Fibroblast of skin of scalp (primary cell): ENCODE measurements at regions not wholly inside any gene's neighbourhood (a gene's known extent, or its start where the extent isn't known, plus 50 kb on each side); places are given as distances from the start of the nearest gene placed in this dataset.
A peak's percentile ranks its signal among the peaks of the same experiment; 100 is the strongest.

Experiments
- DNase-seq: peaks from one replicate; pipeline ENCODE4 v3.0.0-alpha.2; 2013

DNA sequence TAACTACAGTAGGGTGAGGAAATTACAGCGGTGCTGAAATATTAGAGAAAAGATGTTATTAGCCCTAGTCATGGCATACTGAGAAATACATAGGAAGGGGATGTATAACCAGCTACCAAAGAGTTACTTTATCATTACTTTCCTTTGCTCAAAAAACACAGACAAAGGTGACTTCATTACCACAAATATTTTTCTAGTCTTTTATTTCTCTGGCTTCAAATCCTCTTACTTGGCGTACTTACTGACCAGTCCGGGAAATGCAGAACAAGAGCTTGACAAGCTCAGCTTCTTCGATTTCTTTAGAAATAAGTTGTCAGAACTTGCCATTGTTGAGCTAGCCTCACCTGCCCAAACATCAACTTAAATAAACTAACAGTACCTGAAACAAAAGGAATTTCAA, 142.1 kb upstream of the TMCO5A start:
- peak; percentile 6 for DNase-seq

DNA sequence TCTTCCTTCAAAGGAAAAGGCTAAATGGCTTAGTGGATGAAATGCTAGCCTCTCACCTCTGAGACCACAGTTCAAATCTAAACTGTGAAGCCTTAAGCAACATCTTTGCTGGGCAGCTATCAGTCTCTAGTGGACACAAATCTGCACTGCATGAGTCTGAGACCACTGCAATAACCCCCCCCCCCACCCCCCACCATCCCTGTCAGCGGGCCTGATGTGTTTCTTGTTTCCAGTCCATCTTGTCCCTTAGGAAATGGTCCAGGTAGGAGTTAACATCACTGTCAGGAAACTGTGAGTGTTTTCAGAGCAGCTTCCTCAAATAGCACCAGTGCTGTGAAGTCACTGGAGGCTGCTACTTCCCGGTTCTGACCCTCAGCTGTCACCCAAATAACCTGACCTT, 140.6 kb upstream of the TMCO5A start:
- peak; percentile 19 for DNase-seq

DNA sequence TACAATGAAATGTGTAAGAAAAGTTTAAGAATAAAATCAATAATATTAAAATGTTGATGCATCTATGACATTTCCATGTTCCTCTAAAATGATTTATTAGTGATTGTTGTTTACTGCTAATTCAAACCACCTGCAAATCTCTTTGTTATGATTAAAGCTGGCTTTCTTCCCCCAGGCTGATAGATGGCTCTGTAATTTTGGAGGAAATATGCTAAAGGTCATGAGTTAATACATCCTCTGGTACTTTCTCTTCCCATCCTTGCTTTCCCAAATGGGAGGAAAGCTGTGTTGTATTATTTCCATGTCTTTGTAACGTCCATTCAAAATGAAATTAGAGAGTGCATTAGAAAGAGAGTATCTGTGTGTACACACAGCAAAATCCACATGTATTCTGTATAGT, 139.5 kb upstream of the TMCO5A start:
- no peak for DNase-seq

DNA sequence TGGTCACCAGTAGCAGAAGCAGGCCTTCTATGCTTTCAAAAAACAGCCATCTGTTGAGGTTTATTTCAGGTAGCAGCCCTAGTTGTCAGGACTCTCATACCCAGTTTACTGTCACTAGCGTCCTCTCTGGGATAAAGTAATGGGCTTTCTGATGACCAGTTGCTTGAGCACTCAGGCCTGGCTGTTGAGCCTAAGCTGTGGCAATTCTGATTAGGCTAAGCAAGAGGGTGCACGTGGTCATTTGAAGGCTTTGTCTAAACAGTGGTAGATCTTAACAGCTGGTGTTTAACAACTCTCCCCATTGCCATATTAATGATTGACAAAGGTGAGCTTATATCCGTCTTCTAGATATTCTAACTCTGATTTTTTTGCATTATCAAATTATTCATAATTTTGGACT, 132.9 kb upstream of the TMCO5A start:
- DNase-seq: no peak

DNA sequence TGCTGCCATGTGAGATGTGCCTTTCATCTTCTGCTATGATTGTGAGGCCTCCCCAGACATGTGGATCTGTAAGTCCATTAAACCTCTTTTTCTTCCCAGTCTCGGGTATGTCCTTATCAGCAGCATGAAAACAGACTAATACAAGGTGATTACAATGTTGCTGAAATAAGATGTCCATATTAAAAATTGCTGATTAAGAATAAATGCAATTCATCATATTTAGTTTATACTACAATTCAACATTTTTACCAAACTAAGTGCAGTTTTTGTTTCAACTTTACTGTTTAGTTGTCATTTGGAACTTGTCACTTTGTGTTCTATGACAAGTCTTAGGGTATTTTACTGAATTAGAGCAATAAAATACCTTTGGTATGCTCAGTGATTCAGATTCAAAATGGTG, 127.6 kb upstream of the TMCO5A start:
- DNase-seq: no peak

DNA sequence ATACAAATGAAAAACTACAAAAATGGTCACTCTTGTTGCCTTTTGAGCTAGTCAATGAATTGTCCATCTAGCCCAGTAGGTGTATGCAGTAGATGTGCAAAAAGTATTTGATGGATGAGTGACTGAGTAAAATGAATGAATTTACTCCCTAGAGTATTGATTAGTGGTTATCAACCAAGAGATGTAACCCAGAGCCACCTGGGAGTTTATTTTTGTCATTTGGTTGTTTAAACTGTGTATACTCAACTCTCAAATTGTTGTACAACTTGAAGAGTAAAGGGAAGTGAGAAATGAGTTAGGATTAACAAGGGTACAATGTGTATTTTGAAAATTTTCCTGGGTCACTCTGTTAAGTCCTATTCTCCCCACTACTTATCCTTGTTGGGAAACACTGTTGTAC, 124.1 kb upstream of the TMCO5A start:
- no peak for DNase-seq

DNA sequence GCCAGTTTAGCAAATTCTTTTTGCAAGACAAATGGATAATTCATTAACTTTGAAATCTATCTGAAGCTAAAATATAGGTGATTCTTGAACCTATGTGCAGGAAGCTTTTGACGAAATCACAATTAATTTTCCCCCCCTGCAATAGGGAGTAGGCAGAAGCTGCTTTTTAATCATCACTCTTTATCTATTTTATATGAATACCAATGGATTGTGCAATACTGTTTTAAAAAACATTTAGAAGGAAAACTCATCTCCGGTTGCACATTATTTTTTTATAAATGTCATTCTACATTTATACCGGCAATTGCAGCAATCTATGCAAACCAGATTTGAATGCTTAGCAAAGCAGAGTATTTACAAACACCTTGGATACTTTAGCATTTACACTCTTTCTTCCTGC, 121.1 kb upstream of the TMCO5A start:
- DNase-seq: no peak

DNA sequence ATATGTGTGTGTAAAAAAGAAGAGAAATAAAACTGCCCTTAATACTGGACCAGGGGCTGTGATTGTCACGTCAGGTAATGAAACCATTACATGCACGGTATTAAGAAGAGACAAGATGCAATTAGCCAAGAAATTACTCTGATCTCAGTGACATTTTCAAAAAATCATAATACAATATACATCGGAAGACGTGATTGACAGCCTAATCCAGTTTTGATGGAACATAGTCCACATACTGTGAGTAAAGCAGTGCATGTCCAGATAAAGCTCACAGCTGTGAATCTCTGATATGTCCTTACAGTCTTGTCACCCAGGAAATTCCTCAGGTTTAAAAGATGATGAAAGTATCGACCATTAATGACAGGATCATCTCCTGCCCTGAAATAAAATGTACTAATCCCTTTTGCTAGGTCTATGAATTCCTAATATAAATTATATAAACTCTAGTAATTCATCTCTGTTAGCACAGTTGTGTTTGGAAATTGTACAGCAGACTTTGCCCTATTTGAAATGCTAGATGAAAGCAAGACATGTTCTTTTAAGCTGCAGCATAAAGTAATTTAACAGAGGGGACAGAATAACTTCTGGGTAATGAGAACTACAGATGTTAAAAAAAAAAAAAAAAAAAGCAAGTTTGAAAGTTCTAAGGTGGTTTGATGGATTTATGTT, 119.5 kb upstream of the TMCO5A start:
- DNase-seq: no peak

DNA sequence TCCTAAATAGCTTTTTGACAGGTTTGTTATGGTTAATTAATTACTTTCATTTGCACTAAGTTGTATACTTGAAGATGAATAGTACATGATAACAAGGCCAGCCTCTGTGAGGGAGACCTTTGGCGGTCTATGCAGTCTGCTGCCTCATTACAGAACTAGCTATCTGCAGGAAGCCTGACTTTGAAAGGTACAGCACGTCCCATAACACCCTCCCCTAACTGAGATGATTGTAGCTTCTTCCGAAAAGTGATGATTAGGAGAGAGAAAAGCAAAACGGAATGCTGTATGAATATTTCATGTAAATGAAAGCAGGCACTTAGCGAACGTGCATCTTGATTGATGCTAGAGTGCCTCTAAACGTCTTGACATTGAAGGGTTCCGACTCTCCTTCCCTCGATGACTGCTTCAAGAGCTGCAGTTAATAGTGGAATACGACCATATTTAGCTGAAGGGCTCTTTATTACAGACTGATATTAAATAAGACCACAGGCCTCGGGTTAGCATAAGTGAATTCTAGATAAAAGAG, 116.2 kb upstream of the TMCO5A start:
- DNase-seq: no peak

DNA sequence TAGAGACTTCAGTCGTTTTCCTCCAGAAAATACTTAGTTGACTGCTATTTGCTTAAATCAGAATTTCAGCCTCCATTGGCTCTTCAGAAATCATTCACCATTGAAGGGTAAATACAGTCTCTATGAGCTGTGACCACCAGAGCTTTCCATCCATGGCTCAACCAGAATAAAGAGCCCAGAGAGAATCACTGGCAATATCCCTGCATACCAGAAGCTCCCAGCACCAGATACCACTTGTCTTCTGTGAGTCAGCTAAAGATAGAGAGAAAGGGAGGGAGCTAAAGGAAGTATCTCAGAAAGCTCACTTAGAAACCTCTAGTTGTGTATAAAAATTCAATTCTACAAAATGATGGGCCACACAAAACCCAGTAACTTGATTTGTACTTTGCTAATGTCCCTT, 115.2 kb upstream of the TMCO5A start:
- peak; percentile 49 for DNase-seq

DNA sequence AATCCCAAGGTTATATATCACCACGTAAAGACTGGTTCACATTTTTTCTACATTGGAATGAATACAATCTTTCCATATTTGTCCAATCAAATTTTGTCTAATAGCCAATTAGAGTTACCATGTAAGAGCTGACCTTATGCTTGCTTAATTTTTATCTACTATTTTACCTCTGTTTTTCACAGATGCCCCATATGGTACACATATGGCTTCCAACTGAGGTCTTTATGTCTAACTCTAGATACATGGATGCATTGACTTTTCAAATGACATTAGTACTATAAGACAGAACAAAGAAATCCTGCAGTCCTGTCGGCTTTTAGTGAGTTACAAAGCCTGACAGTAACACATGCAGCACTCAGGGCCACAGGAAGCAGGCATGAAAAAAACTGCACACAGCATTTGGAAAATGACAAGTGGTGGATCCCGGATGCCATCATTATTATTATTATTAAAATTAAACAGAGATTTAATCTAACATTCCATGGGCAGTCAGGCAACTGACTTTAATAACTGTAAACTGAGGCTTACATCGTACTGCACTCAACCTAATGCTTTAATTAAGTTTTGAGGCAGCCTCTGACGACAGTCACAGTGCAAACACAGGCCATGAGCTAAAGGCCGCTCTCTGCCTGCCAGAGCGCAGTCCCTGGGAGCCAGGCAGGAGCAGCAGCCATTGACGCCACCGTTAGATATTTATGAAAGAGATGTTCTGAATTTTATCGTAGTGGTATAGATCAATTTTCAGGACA, 113.9 kb upstream of the TMCO5A start:
- DNase-seq: no peak

DNA sequence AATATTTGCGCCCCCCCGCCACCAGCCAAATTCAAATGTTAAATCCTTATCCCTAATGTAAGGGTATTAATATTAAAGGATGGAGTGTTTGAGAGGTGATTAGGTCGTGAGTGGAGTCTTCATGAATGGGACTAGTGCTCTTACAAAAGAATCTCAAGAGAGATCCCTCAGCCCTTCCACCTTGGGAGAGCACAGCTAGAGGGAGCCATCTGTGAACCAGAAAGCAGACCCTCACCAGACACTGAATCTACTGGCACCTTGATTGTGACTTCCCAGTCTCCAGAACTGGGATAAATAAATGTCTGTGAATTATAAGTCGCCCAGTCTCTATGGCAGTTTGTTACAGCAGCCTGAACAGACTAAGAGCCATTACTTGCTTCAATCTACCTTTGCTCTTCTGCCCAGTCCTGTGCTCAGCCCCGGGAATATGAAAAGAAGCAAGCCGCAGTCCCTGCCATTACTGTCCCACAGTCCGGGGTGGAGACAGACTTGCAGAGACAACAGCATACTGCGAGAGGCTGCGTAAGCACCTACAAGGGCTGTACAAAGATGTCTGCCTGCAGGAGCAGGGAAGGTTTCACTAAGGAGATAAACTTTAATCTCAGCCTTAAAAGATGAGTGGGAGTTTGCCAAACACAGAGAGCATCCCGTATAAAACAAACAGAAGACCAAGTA, 110.7 kb upstream of the TMCO5A start:
- DNase-seq: no peak

DNA sequence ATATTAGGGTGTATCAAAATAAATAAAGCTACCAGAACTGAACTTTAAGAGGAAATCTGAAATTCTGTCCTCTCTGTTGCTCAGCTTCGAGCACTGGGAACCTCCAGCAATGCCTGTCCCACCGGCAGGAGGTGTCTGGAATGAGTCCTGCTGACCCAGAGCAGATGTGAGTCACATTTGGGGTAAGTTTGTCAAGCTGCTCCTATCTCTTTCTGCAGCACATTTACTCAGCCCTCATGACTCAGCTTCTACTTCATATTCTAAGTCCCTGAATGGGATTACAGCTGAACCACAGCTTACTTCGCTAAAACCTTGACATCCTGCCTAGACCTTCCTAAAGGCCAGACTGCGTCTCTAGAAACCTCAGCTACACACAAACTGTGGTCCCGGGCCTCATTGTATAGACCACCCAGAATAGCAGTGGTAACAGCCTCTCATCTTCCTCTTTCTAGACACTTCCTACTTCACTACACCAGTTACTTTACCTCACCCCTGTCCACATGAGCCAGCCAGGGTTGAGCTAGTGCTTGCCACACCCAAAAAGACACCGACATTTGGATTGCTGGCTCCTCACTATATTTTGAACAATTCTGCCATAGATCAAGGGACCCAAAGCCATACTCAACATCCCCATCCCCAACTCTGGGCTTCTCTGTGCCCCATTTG, 109.6 kb upstream of the TMCO5A start:
- peak; percentile 95 for DNase-seq

DNA sequence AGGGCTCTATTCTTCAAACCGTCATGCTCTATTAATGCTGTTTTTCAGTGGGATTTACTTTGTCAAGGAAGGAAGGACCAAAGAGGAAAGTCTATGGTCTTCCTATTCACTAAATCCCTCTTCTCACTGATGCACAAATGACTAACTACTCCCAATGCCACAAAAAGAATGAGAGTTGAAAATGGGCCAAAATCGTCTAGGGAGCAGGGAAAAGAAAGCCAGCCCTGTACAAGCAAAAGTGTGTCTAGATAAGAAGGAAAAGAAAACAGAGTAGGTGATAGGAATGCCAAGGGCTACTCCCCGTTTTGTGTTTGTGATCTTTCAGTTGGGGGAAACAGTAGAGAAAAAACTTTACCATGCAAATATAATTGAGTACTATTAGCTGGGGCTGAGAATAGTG, 97.2 kb upstream of the TMCO5A start:
- DNase-seq: peak; percentile 51

DNA sequence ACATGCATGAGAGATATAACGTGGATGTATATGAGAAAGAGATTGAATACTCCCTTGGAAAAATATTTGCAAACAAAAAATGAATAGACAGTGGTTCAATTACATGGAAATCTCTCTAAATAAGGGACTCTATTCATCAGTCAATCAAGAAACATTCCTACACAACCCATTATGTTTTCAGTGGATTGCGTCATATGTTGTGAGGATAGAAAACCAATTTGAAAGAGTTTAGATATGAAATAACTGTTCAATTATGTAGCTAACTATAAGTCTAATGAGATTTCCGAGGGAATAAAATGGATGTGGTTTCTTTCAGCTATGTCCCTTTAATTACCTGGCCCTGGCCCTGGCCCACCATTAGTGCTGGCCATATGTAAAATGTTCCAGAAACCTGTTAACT, 86.7 kb upstream of the TMCO5A start:
- no peak for DNase-seq

DNA sequence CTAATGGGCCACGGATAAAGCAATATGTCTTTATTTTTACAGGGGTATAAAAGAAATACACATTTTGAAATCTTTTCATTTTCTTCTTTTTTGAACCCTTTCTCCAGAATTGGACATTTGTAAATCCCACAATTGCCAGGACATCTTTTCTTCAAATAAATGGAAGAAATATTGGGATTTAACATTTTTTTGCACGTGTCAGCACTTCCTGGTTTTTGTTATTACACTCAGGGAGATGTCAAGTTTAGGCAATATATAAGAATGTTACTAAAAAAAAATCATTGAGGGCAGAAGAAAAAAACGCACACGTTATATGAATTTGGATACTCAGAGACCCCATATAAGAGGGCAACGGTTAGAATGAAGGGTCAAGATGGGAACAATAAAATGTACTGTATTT, 78.3 kb upstream of the TMCO5A start:
- DNase-seq: no peak

DNA sequence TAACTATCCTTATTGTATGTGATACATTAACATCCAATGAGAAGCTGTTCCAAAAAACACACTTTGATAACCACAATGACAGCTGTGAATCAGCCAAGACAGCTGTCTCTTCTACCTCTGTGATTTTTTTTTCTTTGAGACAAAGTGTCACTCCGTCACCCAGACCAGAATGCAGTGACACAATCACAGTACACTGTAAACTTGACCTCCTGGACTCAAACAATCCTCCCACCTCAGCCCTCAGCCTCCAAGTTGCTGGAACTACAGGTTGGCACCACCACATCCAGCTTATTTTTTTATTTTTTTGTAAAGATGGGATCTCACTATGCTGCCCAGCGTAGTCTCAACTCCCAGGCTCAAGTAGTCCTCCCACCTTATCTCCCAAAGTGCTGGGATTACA, 73.5 kb upstream of the TMCO5A start:
- DNase-seq: no peak

DNA sequence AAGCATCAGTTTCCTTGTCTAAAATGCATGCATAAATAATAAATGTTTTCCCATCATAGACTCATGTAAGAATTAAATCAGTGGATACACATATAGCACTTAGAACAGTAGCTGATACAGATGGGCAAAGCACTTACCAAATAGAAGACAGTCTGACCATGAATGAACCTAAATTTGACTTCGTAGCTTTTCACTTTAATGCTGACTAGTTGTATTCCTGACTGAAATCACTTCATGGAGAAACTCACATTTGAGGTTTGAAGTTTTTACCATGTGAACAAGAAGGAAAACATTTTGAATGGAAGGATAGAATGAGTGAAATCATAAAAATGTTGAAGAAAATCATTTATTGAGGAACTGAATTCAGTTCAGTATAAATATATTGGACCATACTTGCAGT, 68.8 kb upstream of the TMCO5A start:
- no peak for DNase-seq

DNA sequence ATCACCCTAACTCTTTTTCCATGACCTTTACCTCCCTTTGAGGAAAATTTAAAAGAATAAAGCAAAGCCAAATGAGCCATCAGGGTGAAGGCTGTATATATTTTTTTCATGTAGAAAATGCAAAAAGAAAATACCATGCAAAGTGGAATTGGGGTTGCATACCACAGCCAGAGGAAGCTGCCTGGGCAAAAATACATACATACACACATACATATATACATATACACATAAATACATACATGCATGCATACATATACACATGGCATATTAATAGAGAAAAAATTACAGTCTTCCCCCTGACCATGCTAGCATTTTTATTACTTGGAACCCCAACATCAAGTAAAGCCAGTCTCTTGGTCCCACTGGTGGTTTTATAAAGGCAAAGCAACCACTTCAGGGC, 63.7 kb upstream of the TMCO5A start:
- no peak for DNase-seq

DNA sequence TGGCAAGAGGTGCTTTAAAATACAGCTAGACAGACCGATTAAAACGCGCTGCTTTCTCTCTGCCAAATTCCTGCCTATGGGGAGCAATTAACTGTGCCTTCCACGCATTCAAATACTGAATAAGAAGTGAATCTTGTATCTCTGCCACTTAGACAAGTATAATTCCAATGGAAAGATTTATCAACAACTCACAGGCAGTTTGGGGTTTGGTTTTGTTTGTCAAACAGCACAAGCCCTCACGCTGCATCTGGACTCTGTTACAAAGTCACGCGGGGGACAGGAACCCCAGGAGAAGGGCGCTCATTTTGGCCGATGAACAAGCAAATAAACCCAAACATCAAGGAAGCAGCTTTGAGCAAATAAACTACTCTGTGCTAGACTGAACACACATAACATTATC, 61.8 kb upstream of the TMCO5A start:
- no peak for DNase-seq

DNA sequence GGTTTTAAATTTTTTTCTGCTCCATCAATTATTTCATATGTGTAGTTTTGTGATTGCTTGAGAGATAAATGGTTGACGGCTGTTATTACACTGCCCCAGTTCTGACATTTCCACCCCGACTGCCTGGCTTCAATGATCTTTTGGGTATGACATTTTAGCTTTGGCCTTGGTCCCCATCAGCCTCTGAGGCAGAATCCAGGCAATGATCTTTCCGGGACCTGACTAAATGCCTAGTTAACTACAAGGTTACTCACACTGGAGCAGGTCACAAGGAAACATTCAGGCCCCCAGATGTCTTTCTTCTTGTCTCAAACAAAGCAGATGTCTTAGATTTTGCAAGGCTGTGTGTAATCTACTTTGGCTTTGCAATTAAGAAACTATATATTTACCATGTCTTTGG, 61.1 kb upstream of the TMCO5A start:
- DNase-seq: no peak

DNA sequence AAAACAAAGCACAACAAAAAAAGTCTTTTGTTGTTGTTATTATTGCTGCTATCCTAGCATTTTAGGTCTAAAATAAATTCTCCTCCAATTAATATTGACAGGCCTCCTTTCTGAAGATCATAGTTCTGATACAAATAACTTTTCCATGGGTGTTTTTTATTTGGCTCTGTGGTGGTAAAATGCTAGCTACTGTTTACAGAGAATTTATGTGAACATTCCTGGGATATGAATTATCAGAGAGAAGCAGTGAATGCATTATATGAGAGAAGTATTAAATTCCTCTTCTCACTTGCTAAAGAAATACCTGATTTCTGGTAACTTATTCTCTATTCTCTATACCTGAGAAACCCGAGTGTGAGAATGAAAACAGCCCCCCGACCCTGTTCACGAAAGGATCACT, 57.5 kb upstream of the TMCO5A start:
- DNase-seq: peak; percentile 43
